ENCODE measurements at regions not wholly inside any gene's neighbourhood (a gene's known extent, or its start where the extent isn't known, plus 50 kb on each side); places are given as distances from the start of the nearest gene placed in this dataset.

DNA sequence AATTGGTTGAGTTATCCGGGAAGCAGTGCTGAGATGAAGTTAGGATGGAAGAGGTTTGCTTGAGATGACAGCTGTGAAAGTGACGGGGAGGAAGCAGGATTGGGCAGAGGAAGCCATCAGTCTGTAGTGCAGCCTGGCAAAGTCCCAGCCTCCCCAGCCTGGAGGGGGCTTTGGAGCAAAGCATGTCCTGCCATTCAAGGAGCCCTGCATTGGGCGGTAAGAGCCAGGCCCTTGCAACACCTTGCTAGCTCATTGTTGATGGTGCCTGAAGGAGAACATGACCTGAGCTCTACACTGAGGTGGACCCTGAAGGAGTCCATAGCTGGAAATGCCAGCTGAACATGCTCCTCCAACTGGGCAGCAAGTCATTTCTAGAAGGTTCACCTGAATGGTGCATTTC is 228.9 kb downstream of the ACKR3 start:
- Histone ChIP-seq H3K36me3 (replicated peaks in 1 of 2; ENCODE audit: control insufficient read depth in 1 of 2, insufficient read depth in 2 of 2, low read length in 2 of 2) (no peaks in the 10 kb centered on the region), H2AFZ (ENCODE audit: low read length) (no peak overlapping the region), H3K4me2 (ENCODE audit: low read depth, low read length) (no peak overlapping the region), H3K9ac (ENCODE audit: insufficient read depth, low read depth, low read length) (no peak overlapping the region), H3K27me3 (ENCODE audit: control insufficient read depth in 1 of 2, insufficient read depth in 2 of 2, low read length in 2 of 2) (no peaks in the 10 kb centered on the region; a peak in 1 of 5 replicates), H3K79me2 (ENCODE audit: insufficient read depth, low read length) (no peaks in the 10 kb centered on the region), H3K27ac (ENCODE audit: extremely low read length, insufficient read depth, low read length) (no peak overlapping the region), H4K20me1 (ENCODE audit: insufficient read depth, low read length) (no peaks in the 10 kb centered on the region), H3K4me3 (replicated peaks in 1 of 3; ENCODE audit: insufficient read depth in 1 of 3, low read depth in 2 of 3, low read length in 3 of 3) (no peak overlapping the region), H3K9me3 (ENCODE audit: low read length) (no peaks in the 10 kb centered on the region), H3K4me1 (ENCODE audit: insufficient read depth, low read length) (no peaks in the 10 kb centered on the region)
- POLR2A ChIA-PET: no interaction called here
- intact Hi-C loops (cut with micrococcal nuclease; ENCODE audit: unreplicated experiment): no loop called here
- no peak for FAIRE-seq
- 63% methylated on average over 3 of the region's 3 CpGs for WGBS (ENCODE audit: low lambda C conversion rate)
- ATAC-seq: no peak
- no TSS peak for BruUV-seq (replicated peaks)
- CTCF ChIA-PET (ENCODE audit: low intra/inter-chr PET ratio, low total read pairs): no interaction called here
- in situ Hi-C loops (cut with HindIII; ENCODE audit: extremely low pct_ligation_motif_present, low pct_unique_long_range_greater_than_20kb): no loop called here
- DNase-seq (ENCODE audit: low spot score): no peak
- TF ChIP-seq KDM5A (IDR thresholded peaks at IDR 0.05; ENCODE audit: borderline replicate concordance, low read length): no peak
- no peak for TF ChIP-seq ZBTB7A (CRISPR knock-in tag; IDR thresholded peaks at IDR 0.05)
- TF ChIP-seq DNMT1 (CRISPR knock-in tag; IDR thresholded peaks at IDR 0.05): no peak
- TF ChIP-seq ZNF563 (CRISPR knock-in tag; IDR thresholded peaks at IDR 0.05): no peak
- TF ChIP-seq ZKSCAN5 (CRISPR knock-in tag; IDR thresholded peaks at IDR 0.05): no peak
- no peak for TF ChIP-seq RERE (CRISPR knock-in tag; IDR thresholded peaks at IDR 0.05; ENCODE audit: low read depth)
- TF ChIP-seq CREB3 (CRISPR knock-in tag; IDR thresholded peaks at IDR 0.05): no peak
- TF ChIP-seq TIGD3 (CRISPR knock-in tag; IDR thresholded peaks at IDR 0.05; ENCODE audit: borderline replicate concordance): no peak
- no peak for TF ChIP-seq FIP1L1 (IDR thresholded peaks at IDR 0.05; ENCODE audit: borderline replicate concordance, insufficient read depth, low read depth, low read length)
- no peak for TF ChIP-seq CBX2 (IDR thresholded peaks at IDR 0.05; ENCODE audit: low read depth, low read length)
- no peak for TF ChIP-seq CBX2 (CRISPR knock-in tag; IDR thresholded peaks at IDR 0.05; ENCODE audit: low read depth)
- TF ChIP-seq, protein P1, sequence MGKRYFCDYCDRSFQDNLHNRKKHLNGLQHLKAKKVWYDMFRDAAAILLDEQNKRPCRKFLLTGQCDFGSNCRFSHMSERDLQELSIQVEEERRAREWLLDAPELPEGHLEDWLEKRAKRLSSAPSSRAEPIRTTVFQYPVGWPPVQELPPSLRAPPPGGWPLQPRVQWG (CRISPR knock-in tag; IDR thresholded peaks at IDR 0.05; ENCODE audit: borderline replicate concordance, low read depth): no peak
- no peak for TF ChIP-seq ZNF766 (CRISPR knock-in tag; IDR thresholded peaks at IDR 0.05; ENCODE audit: borderline replicate concordance)
- no peak for TF ChIP-seq NFYB (CRISPR knock-in tag; IDR thresholded peaks at IDR 0.05)
- no peak for TF ChIP-seq ZNF20 (CRISPR knock-in tag; IDR thresholded peaks at IDR 0.05)
- TF ChIP-seq ZC3H13 (CRISPR knock-in tag; IDR thresholded peaks at IDR 0.05): no peak
- no peak for TF ChIP-seq FOXC1 (CRISPR knock-in tag; IDR thresholded peaks at IDR 0.05; ENCODE audit: borderline replicate concordance)
- no peak for TF ChIP-seq ZNF569 (CRISPR knock-in tag; IDR thresholded peaks at IDR 0.05; ENCODE audit: borderline replicate concordance)
- no peak for TF ChIP-seq ZSCAN31 (CRISPR knock-in tag; IDR thresholded peaks at IDR 0.05; ENCODE audit: low read depth)

Measured in HepG2 (cell line).